Psoas muscle (tissue), 7 donors: ENCODE measurements at regions not wholly inside any gene's neighbourhood (a gene's known extent, or its start where the extent isn't known, plus 50 kb on each side); places are given as distances from the start of the nearest gene placed in this dataset.
"Not testable (repeated sequence)": the region's sequence is repeated elsewhere in the genome, so short reads cannot be mapped to it uniquely, and the experiment has no call there.

Experiments used
- ATAC-seq, 4 donors: fragments of 200-7000 bp; cut with Tn5 transposase; one replicate each; pipeline ENCODE4 v1.9.1; 2020; ENCODE audit warnings: moderate library complexity in 3 of 4, mild to moderate bottlenecking in 2 of 4
- DNase-seq, 2 donors: peaks; one replicate each; pipeline ENCODE4 v3.0.0-alpha.2; 2020
- H3K27ac ChIP-seq: fragments of 200-600 bp; one replicate; pipeline ENCODE4 v1.8.0; 2022
- H3K27me3 ChIP-seq, 3 donors: fragments of 200-600 bp in 1 of 3; one replicate each; pipeline versions ENCODE4 v1.6.1 to v1.8.0; 2013 to 2022; ENCODE audit warnings: low read length in 2 of 3, mild to moderate bottlenecking in 2 of 3, moderate library complexity in 1 of 3; ENCODE audit not compliant: insufficient read depth in 3 of 3
- H3K36me3 ChIP-seq, 2 donors: fragments of 200-600 bp in 1 of 2; one replicate each; pipeline versions ENCODE4 v1.6.1 to v1.8.0; 2013 to 2022; ENCODE audit warnings: low read depth in 1 of 2, mild to moderate bottlenecking in 1 of 2, moderate library complexity in 1 of 2; ENCODE audit not compliant: insufficient read depth in 1 of 2
- H3K4me1 ChIP-seq: fragments of 200-600 bp; one replicate; pipeline ENCODE4 v1.8.0; 2022
- H3K4me3 ChIP-seq: fragments of 200-600 bp; one replicate; pipeline ENCODE4 v1.8.0; 2022; ENCODE audit warnings: mild to moderate bottlenecking
- H3K9me3 ChIP-seq: fragments of 200-600 bp; one replicate; pipeline ENCODE4 v1.8.0; 2022
- WGBS, 3 donors: extraction: QIAGEN DNeasy Blood & Tissue Kit; methylation state at CpG; one replicate each; pipeline versions ENCODE4 v1.1.6 to v1.1.7; 2013; 5-methylcytosine and 5-hydroxymethylcytosine counted together
- intact Hi-C, 2 donors: fragments of 100-400 bp; cut with DNase I; formaldehyde crosslinking; loops; one replicate each; pipeline versions ENCODE4 v1.11.0 to v1.14.2; 2022
- TF ChIP-seq, protein P1 (sequence below): fragments of 200-600 bp; IDR thresholded peaks from one replicate; pipeline ENCODE4 v1.8.0; 2022; ENCODE audit warnings: antibody characterized with exemption
- donor health status: healthy with polysubstance abuse.
- donor health status: DM: no; HTN: no; CAD: no; lungs with moderate emphysema.
- donor health status: Bipolar disorder and iron deficiency.
- donor health status: healthy.
- donor health status: DM: yes; HTN: yes; CAD: no.
- donor health status: DM: no; HTN: no; CAD: no.
- donor health status: DM: yes; HTN: yes; CAD: no.

DNA sequence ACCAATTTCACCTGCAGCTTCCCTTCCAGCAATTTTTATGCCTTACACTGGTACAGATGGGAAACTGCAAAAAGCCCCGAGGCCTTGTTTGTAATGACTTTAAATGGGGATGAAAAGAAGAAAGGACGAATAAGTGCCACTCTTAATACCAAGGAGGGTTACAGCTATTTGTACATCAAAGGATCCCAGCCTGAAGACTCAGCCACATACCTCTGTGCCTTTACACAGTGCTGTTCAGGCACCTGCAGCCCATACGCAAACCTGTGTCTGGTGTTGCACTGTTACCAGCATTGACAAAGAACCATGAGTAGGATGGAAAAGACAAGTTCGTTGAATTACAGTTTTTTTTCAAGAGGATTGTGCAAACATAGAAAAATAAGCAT, 432.0 kb upstream of the OR4E1 start:
- TF ChIP-seq, protein P1, sequence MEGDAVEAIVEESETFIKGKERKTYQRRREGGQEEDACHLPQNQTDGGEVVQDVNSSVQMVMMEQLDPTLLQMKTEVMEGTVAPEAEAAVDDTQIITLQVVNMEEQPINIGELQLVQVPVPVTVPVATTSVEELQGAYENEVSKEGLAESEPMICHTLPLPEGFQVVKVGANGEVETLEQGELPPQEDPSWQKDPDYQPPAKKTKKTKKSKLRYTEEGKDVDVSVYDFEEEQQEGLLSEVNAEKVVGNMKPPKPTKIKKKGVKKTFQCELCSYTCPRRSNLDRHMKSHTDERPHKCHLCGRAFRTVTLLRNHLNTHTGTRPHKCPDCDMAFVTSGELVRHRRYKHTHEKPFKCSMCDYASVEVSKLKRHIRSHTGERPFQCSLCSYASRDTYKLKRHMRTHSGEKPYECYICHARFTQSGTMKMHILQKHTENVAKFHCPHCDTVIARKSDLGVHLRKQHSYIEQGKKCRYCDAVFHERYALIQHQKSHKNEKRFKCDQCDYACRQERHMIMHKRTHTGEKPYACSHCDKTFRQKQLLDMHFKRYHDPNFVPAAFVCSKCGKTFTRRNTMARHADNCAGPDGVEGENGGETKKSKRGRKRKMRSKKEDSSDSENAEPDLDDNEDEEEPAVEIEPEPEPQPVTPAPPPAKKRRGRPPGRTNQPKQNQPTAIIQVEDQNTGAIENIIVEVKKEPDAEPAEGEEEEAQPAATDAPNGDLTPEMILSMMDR: no peak
- Histone ChIP-seq H3K4me1 (no peaks in the 10 kb centered on the region), H3K27ac (no peak overlapping the region), H3K9me3 (no peaks in the 10 kb centered on the region), H3K36me3 (no peaks in the 10 kb centered on the region), H3K4me3 (no peak overlapping the region), H3K27me3 (peaks cover 0 to 2% (median 0%) of the 10 kb centered on the region in 3 donors)
- ATAC-seq (no peak), DNase-seq (no peak)
- 67 to 76% (median 72%) methylated on average over 4 of the region's 4 CpGs for WGBS, 3 donors
- intact Hi-C loops: no loop called here

DNA sequence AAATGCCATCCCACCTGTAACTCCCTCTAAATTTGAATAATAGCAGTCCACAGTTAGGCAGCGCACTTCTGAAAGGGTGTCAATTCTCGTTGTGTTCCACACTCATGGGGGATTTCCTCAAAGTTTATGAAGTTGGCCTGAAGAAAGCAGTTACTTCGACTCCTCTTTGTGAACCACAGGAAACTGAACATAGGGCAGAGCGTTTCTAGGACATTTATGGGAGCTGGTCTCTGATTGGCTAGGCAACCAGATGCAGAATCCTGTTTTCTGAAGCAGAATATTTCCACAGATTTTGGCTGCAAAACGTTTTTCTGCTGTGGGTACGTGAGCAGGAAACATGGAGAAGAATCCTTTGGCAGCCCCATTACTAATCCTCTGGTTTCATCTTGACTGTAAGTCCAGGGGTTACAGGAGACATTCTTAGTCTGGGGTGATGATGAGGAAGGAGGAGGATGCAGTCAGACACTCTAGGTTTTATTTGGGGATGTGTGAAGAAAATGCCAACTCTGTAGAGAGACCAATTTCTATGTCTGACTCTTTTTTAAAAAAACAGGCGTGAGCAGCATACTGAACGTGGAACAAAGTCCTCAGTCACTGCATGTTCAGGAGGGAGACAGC, 431.5 kb upstream of the OR4E1 start:
- TF ChIP-seq, protein P1: no peak
- peaks cover 0 to 2% (median 0%) of the 10 kb centered on the region in 3 donors for H3K27me3 ChIP-seq
- no peak overlapping the region for H3K27ac ChIP-seq
- 31 to 34% (median 31%) methylated on average over 8 of the region's 8 CpGs for WGBS, 3 donors
- no peaks in the 10 kb centered on the region for H3K36me3 ChIP-seq
- H3K4me3 ChIP-seq: no peak overlapping the region
- intact Hi-C loops: no loop called here
- no peaks in the 10 kb centered on the region for H3K4me1 ChIP-seq
- ATAC-seq: no peak
- no peak for DNase-seq
- H3K9me3 ChIP-seq: no peaks in the 10 kb centered on the region

DNA sequence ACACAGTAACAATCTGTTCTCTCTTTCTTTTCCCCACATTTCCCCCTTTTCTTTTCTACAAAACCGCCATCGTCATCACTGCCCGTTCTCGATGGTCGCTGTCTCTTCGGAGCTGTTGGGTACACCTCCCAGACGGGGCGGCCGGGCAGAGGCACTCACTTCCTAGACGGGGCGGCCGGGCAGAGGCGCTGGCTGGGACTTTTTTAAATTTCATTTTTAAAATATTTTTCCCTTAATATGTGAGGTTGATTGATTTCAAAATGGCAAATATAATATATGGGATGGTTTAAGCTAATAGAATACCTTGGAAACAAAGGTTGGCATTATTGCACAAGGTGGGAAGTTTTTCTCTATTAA, 427.1 kb upstream of the OR4E1 start:
- H3K36me3 ChIP-seq, H3K4me3 ChIP-seq, H3K4me1 ChIP-seq, intact Hi-C loops, H3K27me3 ChIP-seq, DNase-seq, H3K27ac ChIP-seq, H3K9me3 ChIP-seq, ATAC-seq: not testable (repeated sequence)
- 91 to 94% (median 93%) methylated on average over 13 of the region's 13 CpGs for WGBS, 3 donors

DNA sequence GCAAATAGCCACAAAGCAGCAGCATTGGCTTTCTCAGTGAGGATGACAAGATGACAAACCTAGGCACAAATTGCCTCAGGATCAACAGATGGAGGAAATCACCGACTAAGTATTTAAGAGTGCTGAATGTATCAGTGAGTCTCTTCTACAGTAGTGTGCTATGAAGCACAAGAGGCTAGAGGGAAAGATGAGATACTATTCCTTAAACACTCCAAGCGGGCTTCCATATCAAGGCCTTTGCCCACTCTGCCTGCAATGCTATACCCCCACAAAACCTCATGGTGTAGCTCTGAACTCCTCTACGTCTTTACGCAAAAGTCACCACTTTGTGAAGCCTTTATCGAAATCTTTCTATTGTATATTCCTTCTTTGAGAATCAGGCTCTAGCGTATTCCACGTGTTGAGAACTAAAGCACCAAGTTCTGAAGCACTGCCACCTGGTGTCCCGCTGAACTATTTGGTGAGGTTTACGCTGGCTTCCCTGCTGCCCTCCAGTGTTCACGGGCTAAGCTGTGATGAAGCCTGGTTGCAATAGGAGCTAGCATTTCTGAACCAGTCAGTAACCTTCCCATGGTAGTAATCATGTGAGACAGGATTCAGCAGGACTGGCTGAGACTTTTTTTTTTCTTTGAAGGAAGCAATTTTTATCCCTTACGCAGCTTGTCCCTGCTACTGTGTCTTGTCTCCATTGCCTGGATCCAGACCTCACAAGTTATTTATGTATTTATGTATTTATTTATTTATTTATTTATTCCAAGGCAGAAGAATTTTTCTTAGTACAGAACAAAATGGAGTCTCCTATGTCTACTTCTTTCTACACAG, 426.5 kb upstream of the OR4E1 start:
- 31 to 34% (median 34%) methylated on average over 11 of the region's 11 CpGs for WGBS, 3 donors
- peaks cover 0 to 2% (median 0%) of the 10 kb centered on the region in 3 donors for H3K27me3 ChIP-seq
- no peaks in the 10 kb centered on the region for H3K4me1 ChIP-seq
- TF ChIP-seq, protein P1: peak; percentile 16
- H3K9me3 ChIP-seq: no peaks in the 10 kb centered on the region
- DNase-seq (peak; percentile 56 to 73), ATAC-seq (peak in 3 of 4 donors; percentile 56 to 69 (median 65))
- H3K4me3 ChIP-seq: no peak overlapping the region
- no peaks in the 10 kb centered on the region for H3K36me3 ChIP-seq
- no peak overlapping the region for H3K27ac ChIP-seq
- intact Hi-C loops: no loop called here

DNA sequence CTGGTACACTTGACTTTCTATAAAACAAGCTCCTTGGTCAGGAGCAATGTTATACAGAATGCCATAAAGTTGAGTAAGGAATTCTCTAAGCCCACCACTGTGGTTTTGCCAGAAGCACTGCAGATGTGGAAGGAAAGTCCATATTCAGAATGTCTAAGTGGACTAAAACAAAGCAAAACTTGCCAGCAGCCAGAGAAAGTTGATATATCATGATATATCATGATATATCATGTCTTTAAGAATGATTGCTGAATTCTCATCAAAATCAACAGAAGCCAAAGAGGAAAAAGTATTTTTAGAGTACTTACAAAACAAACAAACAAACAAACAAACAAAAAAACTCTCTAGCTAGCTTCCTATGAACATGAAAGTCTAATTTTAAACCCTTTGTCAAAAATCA, 424.8 kb upstream of the OR4E1 start:
- ATAC-seq (no peak), DNase-seq (no peak)
- Histone ChIP-seq H3K27me3 (peaks cover 0 to under 1% (median 0%) of the 10 kb centered on the region in 3 donors), H3K4me1 (no peaks in the 10 kb centered on the region), H3K27ac (no peak overlapping the region), H3K36me3 (no peaks in the 10 kb centered on the region), H3K4me3 (no peak overlapping the region), H3K9me3 (no peaks in the 10 kb centered on the region)
- TF ChIP-seq, protein P1: no peak
- intact Hi-C loops: no loop called here
